IMR-90 (cell line): ENCODE measurements at regions not wholly inside any gene's neighbourhood (a gene's known extent, or its start where the extent isn't known, plus 50 kb on each side); places are given as distances from the start of the nearest gene placed in this dataset.

Experiments
- ATAC-seq: fragments of 200-7000 bp; cut with Tn5 transposase; 2 replicates; pipeline ENCODE4 v1.9.1; 2020; ENCODE audit warnings: low read depth, mild to moderate bottlenecking, moderate library complexity
- BruUV-seq: library from RNA; stranded (reverse); fragments of 400-500 nt; replicated peaks from 2 replicates; lab custom pipeline; 2021; lab: Mats Ljungman, UMichigan
- CTCF ChIA-PET: fragments of 300-600 bp; formaldehyde crosslinking; extraction: SDS; loops from one replicate; lab custom pipeline; 2021; ENCODE audit warnings: antibody characterized with exemption; lab: Yijun Ruan, JAX
- POLR2A ChIA-PET: fragments of 300-600 bp; sonication (Branson Sonifier 250); formaldehyde crosslinking; loops from one replicate; lab custom pipeline; 2022; ENCODE audit warnings: antibody characterized with exemption; ENCODE audit not compliant: unreplicated experiment; lab: Charles Lee
- DNase-seq: peaks from one replicate; pipeline ENCODE4 v3.0.0; 2013
- H2AFZ ChIP-seq: replicated peaks from 2 replicates; pipeline ENCODE3; 2013; ENCODE audit warnings: low read length, mild to moderate bottlenecking; ENCODE audit not compliant: poor library complexity
- H2AK5ac ChIP-seq: 2 replicates; pipeline ENCODE4 v1.6.1; 2013; ENCODE audit warnings: low read depth, low read length, inconsistent platforms
- H2AK9ac ChIP-seq: replicated peaks from 2 replicates; pipeline ENCODE3; 2013; ENCODE audit warnings: mild to moderate bottlenecking, low read depth, low read length, moderate library complexity; ENCODE audit not compliant: poor library complexity
- H2BK120ac ChIP-seq: 2 replicates; pipeline ENCODE4 v1.6.1; 2013; ENCODE audit warnings: low read depth, low read length, inconsistent platforms
- H2BK15ac ChIP-seq: 3 replicates; pipeline ENCODE4 v1.6.1; 2013; ENCODE audit warnings: low read depth, low read length, inconsistent platforms
- H2BK20ac ChIP-seq: 2 replicates; pipeline ENCODE4 v1.6.1; 2013; ENCODE audit warnings: low read depth, mild to moderate bottlenecking, inconsistent platforms, low read length, moderate library complexity
- H2BK5ac ChIP-seq: 2 replicates; pipeline ENCODE4 v1.6.1; 2013; ENCODE audit warnings: mild to moderate bottlenecking, low read depth, low read length, inconsistent platforms; ENCODE audit not compliant: poor library complexity, severe bottlenecking
- H3K14ac ChIP-seq: replicated peaks from 2 replicates; pipeline ENCODE4 v1.6.1; 2013; ENCODE audit warnings: low read depth, low read length, inconsistent platforms
- H3K18ac ChIP-seq: 2 replicates; pipeline ENCODE4 v1.6.1; 2013; ENCODE audit warnings: low read depth, low read length, control low read depth
- H3K23ac ChIP-seq: 2 replicates; pipeline ENCODE4 v1.6.1; 2013; ENCODE audit warnings: low read depth, low read length, inconsistent platforms
- H3K27ac ChIP-seq: 2 replicates; pipeline ENCODE4 v1.5.1; 2013; ENCODE audit warnings: mild to moderate bottlenecking, control low read depth, low read length; ENCODE audit not compliant: insufficient read depth
- H3K27me3 ChIP-seq: 2 replicates; pipeline ENCODE4 v1.6.1; 2013; ENCODE audit warnings: low read length; ENCODE audit not compliant: control insufficient read depth, insufficient read depth
- H3K36me3 ChIP-seq: 2 replicates; pipeline ENCODE4 v1.6.1; 2013; ENCODE audit warnings: low read length, mixed read lengths; ENCODE audit not compliant: control insufficient read depth, insufficient read depth
- H3K4ac ChIP-seq: 2 replicates; pipeline ENCODE4 v1.6.1; 2013; ENCODE audit warnings: low read depth, low read length, inconsistent platforms
- H3K4me1 ChIP-seq: 2 replicates; pipeline ENCODE4 v1.6.1; 2013; ENCODE audit warnings: low read length, mixed read lengths; ENCODE audit not compliant: control insufficient read depth, insufficient read depth
- H3K4me2 ChIP-seq: 2 replicates; pipeline ENCODE4 v1.6.1; 2013; ENCODE audit warnings: low read depth, mild to moderate bottlenecking, control low read depth, low read length, moderate library complexity
- H3K4me3 ChIP-seq: 2 replicates; pipeline ENCODE4 v1.5.1; 2013; ENCODE audit warnings: low read depth, mild to moderate bottlenecking, control low read depth, low read length, moderate library complexity; ENCODE audit not compliant: insufficient read depth
- H3K56ac ChIP-seq: 2 replicates; pipeline ENCODE4 v1.6.1; 2013; ENCODE audit warnings: low read length, inconsistent platforms; ENCODE audit not compliant: insufficient read depth; ENCODE audit errors: extremely low read depth
- H3K79me1 ChIP-seq, 2 experiments: 2 replicates each; pipeline ENCODE4 v1.6.1; 2013; ENCODE audit warnings: low read length in 2 of 2, inconsistent platforms in 1 of 2, low read depth in 1 of 2
- H3K9ac ChIP-seq: 2 replicates; pipeline ENCODE4 v1.6.1; 2013; ENCODE audit warnings: low read depth, low read length, control low read depth
- H3K9me1 ChIP-seq: 2 replicates; pipeline ENCODE4 v1.6.1; 2013; ENCODE audit warnings: low read length, inconsistent platforms; ENCODE audit not compliant: insufficient read depth
- H3K9me3 ChIP-seq: 2 replicates; pipeline ENCODE4 v1.6.1; 2013; ENCODE audit warnings: low read length; ENCODE audit not compliant: control insufficient read depth, insufficient read depth
- H4K20me1 ChIP-seq: 2 replicates; pipeline ENCODE4 v1.6.1; 2013; ENCODE audit warnings: low read length, inconsistent platforms; ENCODE audit not compliant: insufficient read depth
- H4K5ac ChIP-seq: 2 replicates; pipeline ENCODE4 v1.6.1; 2013; ENCODE audit warnings: mild to moderate bottlenecking, low read depth, low read length, control low read depth
- H4K8ac ChIP-seq, 2 experiments: 2 replicates each; pipeline ENCODE4 v1.6.1; 2013; ENCODE audit warnings: low read depth in 2 of 2, low read length in 2 of 2, control low read depth in 1 of 2, inconsistent platforms in 1 of 2
- H4K91ac ChIP-seq: 2 replicates; pipeline ENCODE4 v1.6.1; 2013; ENCODE audit warnings: low read depth, low read length, inconsistent platforms; ENCODE audit not compliant: insufficient read depth
- ELK1 ChIP-seq: fragments of 150-350 bp; IDR thresholded peaks from 2 replicates; pipeline ENCODE4 v1.6.1; 2016; ENCODE audit warnings: low read depth, mild to moderate bottlenecking, low read length, moderate library complexity, borderline replicate concordance
- MAZ ChIP-seq: IDR thresholded peaks from 2 replicates; pipeline ENCODE4 v1.6.1; 2012; ENCODE audit warnings: low read depth, mild to moderate bottlenecking, low read length, improper control_type of control experiment, moderate library complexity, borderline replicate concordance
- RCOR1 ChIP-seq: IDR thresholded peaks from 2 replicates; pipeline ENCODE4 v1.6.1; 2012; ENCODE audit warnings: mild to moderate bottlenecking, low read length, improper control_type of control experiment; ENCODE audit not compliant: insufficient replicate concordance
- dilution Hi-C: fragments of 300-500 bp; cut with HindIII; formaldehyde crosslinking; loops from one replicate; pipeline ENCODE4 v1.14.3; 2018; ENCODE audit warnings: low sequenced_read_pairs; ENCODE audit not compliant: unreplicated experiment
- in situ Hi-C: fragments of 300-500 bp; cut with MboI; formaldehyde crosslinking; loops from 3 replicates; pipeline ENCODE4 v1.14.3; 2019; ENCODE audit warnings: low sequenced_read_pairs, inconsistent platforms, mixed read lengths
- intact Hi-C: fragments of 100-400 bp; cut with micrococcal nuclease; formaldehyde crosslinking; loops from 2 replicates; pipeline ENCODE4 v1.10.0; 2022

GRCh38 chr14:41409806-41410205 is 196.9 kb upstream of the LRFN5 start:
- H3K9me3 ChIP-seq: no peaks in the 10 kb centered on the region
- no peak for ATAC-seq
- ChIA-PET POLR2A (no interaction called here), CTCF (no interaction called here)
- H3K9me1 ChIP-seq: no peaks in the 10 kb centered on the region
- intact Hi-C loops: no loop called here
- no peak for DNase-seq
- no peak overlapping the region for H4K5ac ChIP-seq
- H4K8ac ChIP-seq: no peak overlapping the region
- no peak overlapping the region for H2BK20ac ChIP-seq
- H3K79me1 ChIP-seq: no peaks in the 10 kb centered on the region
- H2AK9ac ChIP-seq: no peak overlapping the region
- H2AK5ac ChIP-seq: no peak overlapping the region
- no peaks in the 10 kb centered on the region for H3K27me3 ChIP-seq
- no peak overlapping the region for H3K27ac ChIP-seq
- no peak overlapping the region for H3K4me3 ChIP-seq
- dilution Hi-C loops: no loop called here
- no peak overlapping the region for H3K56ac ChIP-seq
- H3K23ac ChIP-seq: no peak overlapping the region
- H4K91ac ChIP-seq: no peak overlapping the region
- H2AFZ ChIP-seq: no peak overlapping the region
- no peak overlapping the region for H2BK120ac ChIP-seq
- no peaks in the 10 kb centered on the region for H4K20me1 ChIP-seq
- H2BK15ac ChIP-seq: no peak overlapping the region
- no peaks in the 10 kb centered on the region for H3K36me3 ChIP-seq
- H3K4me2 ChIP-seq: no peak overlapping the region
- no peak overlapping the region for H3K18ac ChIP-seq
- H3K4ac ChIP-seq: no peak overlapping the region
- no peaks in the 10 kb centered on the region for H3K4me1 ChIP-seq
- H2BK5ac ChIP-seq: no peak overlapping the region
- in situ Hi-C loops: no loop called here
- no peak overlapping the region for H3K9ac ChIP-seq
- BruUV-seq: no TSS peak
- no peak overlapping the region for H3K14ac ChIP-seq
- no peak for TF ChIP-seq MAZ
- TF ChIP-seq RCOR1: no peak
- TF ChIP-seq ELK1: no peak
